Stimulated activated CD4-positive, alpha-beta T cell treated with anti-CD3 and anti-CD28 coated beads, TNF-alpha, amount 100 ng/mL, for 4 hours (primary cell): ENCODE measurements at regions not wholly inside any gene's neighbourhood (a gene's known extent, or its start where the extent isn't known, plus 50 kb on each side); places are given as distances from the start of the nearest gene placed in this dataset.

ENCODE experiments used
- DNase-seq, 3 experiments: peaks; one replicate each; pipeline ENCODE4 v3.0.0-alpha.2; 2020; ENCODE audit warnings: low read depth in 3 of 3

- peak in 1 of 3 experiments; percentile 7 for DNase-seq
These were observed 54.7 kb upstream of the SYPL1 start for GRCh38 chr7:106166651-106167342.

DNA sequence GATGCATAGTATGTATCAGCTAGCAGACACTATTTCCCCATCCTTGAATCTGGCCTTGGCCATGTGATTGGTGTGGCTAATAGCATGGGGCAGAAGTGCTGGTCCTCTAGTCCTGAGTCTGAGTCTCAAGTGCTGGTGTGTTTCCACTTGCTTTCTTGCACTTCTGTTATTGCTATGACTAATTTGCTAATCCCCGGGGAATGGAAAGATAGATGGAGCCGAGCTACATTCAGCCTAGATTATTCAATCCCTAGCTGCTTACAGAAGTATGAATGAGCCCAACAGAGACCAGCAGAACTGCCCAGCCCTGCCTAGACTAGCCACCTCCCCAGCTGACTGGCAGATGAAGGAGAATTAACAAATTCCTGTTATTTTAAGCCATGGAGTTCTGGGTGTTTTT, 53.2 kb upstream of the SYPL1 start:
- no peak for DNase-seq

DNA sequence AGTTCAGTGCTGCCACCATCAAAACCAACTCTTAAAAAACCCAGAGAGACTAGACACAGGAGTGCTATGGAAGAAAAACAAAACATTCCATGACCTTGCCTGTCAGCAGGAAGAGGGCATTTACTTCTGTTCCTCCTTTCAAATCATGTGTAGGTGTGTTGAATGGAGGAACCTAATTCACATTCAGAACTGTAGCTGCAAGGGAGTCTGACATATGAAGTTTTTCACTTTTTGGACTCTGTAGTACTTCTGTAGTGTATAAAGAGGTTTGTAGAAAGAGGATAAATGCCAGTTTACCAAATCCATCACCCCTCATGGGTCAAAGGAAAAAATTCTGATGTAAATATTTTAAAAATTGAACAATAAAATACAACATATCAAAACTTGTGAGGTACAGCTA, 51.1 kb upstream of the SYPL1 start:
- no peak for DNase-seq
